ENCODE measurements at regions not wholly inside any gene's neighbourhood (a gene's known extent, or its start where the extent isn't known, plus 50 kb on each side); places are given as distances from the start of the nearest gene placed in this dataset.
A peak's percentile ranks its signal among the peaks of the same experiment; 100 is the strongest.

- H3K9ac ChIP-seq (ENCODE audit: low read length): peak overlapping the region; percentile 74
- no peaks in the 10 kb centered on the region for H3K27me3 ChIP-seq (ENCODE audit: control insufficient read depth, insufficient read depth, low read length)
- peaks cover 71% of the 10 kb centered on the region for H3K4me1 ChIP-seq (ENCODE audit: control insufficient read depth, insufficient read depth, low read length)
- H3K36me3 ChIP-seq (ENCODE audit: control insufficient read depth, insufficient read depth, low read length): no peaks in the 10 kb centered on the region
- no peaks in the 10 kb centered on the region for H3K9me3 ChIP-seq (ENCODE audit: control insufficient read depth, low read length)
- H3K4me3 ChIP-seq (ENCODE audit: low read length): peak overlapping the region; percentile 4
Observed at GRCh38 chr14:65357113-65357512, 55.4 kb upstream of the FUT8 start.

- H3K9me3 ChIP-seq (ENCODE audit: control insufficient read depth, low read length): no peaks in the 10 kb centered on the region
- H3K36me3 ChIP-seq (ENCODE audit: control insufficient read depth, insufficient read depth, low read length): no peaks in the 10 kb centered on the region
- peak overlapping the region; percentile 4 for H3K4me3 ChIP-seq (ENCODE audit: low read length)
- H3K9ac ChIP-seq (ENCODE audit: low read length): peak overlapping the region; percentile 74
- no peaks in the 10 kb centered on the region for H3K27me3 ChIP-seq (ENCODE audit: control insufficient read depth, insufficient read depth, low read length)
- H3K4me1 ChIP-seq (ENCODE audit: control insufficient read depth, insufficient read depth, low read length): peaks cover 73% of the 10 kb centered on the region
Observed at GRCh38 chr14:65357689-65358088, 54.8 kb upstream of the FUT8 start.

- H3K9me3 ChIP-seq (ENCODE audit: control insufficient read depth, low read length): no peaks in the 10 kb centered on the region
- no peak overlapping the region for H3K4me3 ChIP-seq (ENCODE audit: low read length)
- H3K4me1 ChIP-seq (ENCODE audit: control insufficient read depth, insufficient read depth, low read length): peaks cover 55% of the 10 kb centered on the region
- no peak overlapping the region for H3K9ac ChIP-seq (ENCODE audit: low read length)
- no peaks in the 10 kb centered on the region for H3K27me3 ChIP-seq (ENCODE audit: control insufficient read depth, insufficient read depth, low read length)
- H3K36me3 ChIP-seq (ENCODE audit: control insufficient read depth, insufficient read depth, low read length): no peaks in the 10 kb centered on the region
Observed at GRCh38 chr14:65359503-65359902, 53.0 kb upstream of the FUT8 start.

- Histone ChIP-seq H3K27me3 (ENCODE audit: control insufficient read depth, insufficient read depth, low read length) (no peaks in the 10 kb centered on the region), H3K9ac (ENCODE audit: low read length) (no peak overlapping the region), H3K4me3 (ENCODE audit: low read length) (no peak overlapping the region), H3K9me3 (ENCODE audit: control insufficient read depth, low read length) (no peaks in the 10 kb centered on the region), H3K36me3 (ENCODE audit: control insufficient read depth, insufficient read depth, low read length) (no peaks in the 10 kb centered on the region), H3K4me1 (ENCODE audit: control insufficient read depth, insufficient read depth, low read length) (peaks cover 48% of the 10 kb centered on the region)
Observed at GRCh38 chr14:65360144-65360784, 52.3 kb upstream of the FUT8 start.

GRCh38 chr14:65361920-65362319 lies 50.6 kb upstream of the FUT8 start:
- Histone ChIP-seq H3K4me3 (ENCODE audit: low read length) (no peak overlapping the region), H3K36me3 (ENCODE audit: control insufficient read depth, insufficient read depth, low read length) (no peaks in the 10 kb centered on the region), H3K9ac (ENCODE audit: low read length) (no peak overlapping the region), H3K4me1 (ENCODE audit: control insufficient read depth, insufficient read depth, low read length) (peaks cover 31% of the 10 kb centered on the region), H3K9me3 (ENCODE audit: control insufficient read depth, low read length) (no peaks in the 10 kb centered on the region), H3K27me3 (ENCODE audit: control insufficient read depth, insufficient read depth, low read length) (no peaks in the 10 kb centered on the region)

Data from mucosa of stomach (tissue), 1 donor.